NCI-H526 (cell line): ENCODE measurements at regions not wholly inside any gene's neighbourhood (a gene's known extent, or its start where the extent isn't known, plus 50 kb on each side); places are given as distances from the start of the nearest gene placed in this dataset.

Experiments
- DNase-seq, 2 experiments: peaks; one replicate each; lab custom pipeline; 2025; lab: John Stamatoyannopoulos, UW

DNA sequence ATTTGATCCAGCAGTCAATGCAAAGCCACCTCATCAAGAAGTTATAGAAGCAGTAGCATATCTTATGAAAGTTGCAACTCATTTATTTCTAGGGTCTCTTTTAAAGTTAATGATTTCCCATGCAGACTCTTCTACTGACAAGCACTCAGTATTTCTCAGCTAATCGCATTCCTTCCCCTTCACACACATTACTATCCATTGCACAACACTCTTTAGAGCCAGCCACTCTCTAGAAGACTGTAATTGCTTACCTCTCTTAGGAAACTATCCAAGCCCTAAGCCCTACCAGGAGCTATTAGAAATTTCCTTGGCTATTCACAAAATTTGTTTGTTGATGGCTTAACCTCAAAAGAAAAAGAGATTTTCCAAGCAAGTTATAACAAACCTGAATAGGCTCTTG lies 106.0 kb downstream of the ADAMTS1 start:
- no peak for DNase-seq

DNA sequence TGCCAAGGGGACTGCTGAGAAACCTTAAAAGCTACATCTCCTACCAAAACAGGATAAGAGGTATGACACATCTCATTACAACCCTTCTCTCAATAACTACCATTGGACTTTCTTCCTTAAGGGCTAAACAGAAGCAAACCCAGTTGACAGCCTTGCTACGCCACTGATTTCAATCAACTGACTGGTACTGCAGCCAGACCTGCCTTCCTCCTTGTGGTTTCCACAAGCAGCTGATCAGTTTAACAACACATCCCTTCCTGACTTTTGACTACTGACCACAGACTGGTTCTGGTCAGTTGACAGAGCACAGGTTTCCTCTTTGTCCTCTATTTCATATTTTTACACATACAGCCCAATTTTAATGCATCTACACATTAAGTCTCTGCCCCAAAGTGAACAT lies 108.8 kb downstream of the ADAMTS1 start:
- DNase-seq = no peak

- peak in 1 of 2 experiments; percentile 2 for DNase-seq
Observed at GRCh38 chr21:26732432-26733221, 112.6 kb downstream of the ADAMTS1 start.

DNA sequence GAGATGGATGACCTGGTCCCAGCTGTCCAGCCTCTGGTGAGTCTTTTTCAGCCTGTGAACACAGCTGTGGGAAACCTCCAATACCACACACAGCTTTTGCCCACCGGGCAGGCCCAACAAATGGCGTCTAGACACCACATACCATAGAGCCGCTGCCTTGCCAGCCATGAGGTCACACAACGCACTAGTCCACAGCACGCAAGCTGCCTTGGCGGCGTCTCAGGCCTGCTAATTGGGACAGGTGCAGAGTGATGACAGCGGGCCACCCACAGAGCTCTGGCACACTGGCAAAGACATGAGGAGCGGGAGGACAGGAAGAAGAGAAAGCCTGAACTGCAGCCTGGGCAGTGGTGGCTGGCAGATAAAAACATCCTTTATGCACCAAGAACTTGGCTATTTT lies 125.5 kb downstream of the ADAMTS1 start:
- no peak for DNase-seq

GRCh38 chr21:26717146-26717739 lies 128.0 kb downstream of the ADAMTS1 start:
- peak in 1 of 2 experiments; percentile 13 for DNase-seq

- peak in 1 of 2 experiments; percentile 22 for DNase-seq
Observed at GRCh38 chr21:26715878-26716506, 129.2 kb downstream of the ADAMTS1 start.

DNA sequence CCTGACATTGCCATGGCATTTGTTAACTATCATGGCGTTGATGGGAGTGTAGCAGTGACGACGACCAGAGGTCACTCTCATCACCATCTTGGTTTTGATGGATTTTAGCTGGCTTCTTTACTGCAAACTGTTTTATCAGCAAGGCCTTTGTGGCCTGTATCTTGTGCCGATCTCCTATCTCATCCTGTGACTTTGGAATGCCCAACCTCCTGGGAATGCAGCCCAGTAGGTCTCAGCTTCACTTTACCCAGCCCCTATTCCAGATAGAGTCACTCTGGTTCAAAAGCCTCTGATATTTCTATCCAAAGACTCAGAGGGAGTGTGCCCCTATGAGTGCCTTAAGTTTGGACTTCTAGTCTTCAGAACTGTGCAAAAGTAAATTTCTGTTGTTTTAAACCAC lies 130.1 kb downstream of the ADAMTS1 start:
- DNase-seq = no peak

DNA sequence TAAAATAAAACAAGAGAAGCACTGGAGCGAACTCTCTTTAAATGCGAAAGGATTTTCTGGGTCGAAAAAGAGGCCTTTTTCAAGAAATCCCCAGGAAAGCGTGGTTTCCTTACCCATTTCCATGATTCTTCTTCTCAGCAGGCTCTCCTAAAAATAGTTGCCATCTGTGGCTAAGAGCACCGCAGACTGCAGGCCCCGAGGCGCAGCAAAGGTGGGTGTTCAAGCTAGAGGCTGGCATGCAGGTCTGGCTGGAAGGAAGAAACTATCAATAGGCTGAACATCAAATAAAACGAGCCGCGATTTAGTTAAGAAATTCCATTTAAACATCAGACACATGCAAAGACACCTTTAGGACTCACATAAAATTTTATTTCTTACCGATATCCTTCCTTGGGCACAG lies 135.1 kb downstream of the ADAMTS1 start:
- DNase-seq = no peak

- no peak for DNase-seq
Observed at GRCh38 chr21:26709090-26709489, 136.0 kb upstream of the CYYR1 start.

DNA sequence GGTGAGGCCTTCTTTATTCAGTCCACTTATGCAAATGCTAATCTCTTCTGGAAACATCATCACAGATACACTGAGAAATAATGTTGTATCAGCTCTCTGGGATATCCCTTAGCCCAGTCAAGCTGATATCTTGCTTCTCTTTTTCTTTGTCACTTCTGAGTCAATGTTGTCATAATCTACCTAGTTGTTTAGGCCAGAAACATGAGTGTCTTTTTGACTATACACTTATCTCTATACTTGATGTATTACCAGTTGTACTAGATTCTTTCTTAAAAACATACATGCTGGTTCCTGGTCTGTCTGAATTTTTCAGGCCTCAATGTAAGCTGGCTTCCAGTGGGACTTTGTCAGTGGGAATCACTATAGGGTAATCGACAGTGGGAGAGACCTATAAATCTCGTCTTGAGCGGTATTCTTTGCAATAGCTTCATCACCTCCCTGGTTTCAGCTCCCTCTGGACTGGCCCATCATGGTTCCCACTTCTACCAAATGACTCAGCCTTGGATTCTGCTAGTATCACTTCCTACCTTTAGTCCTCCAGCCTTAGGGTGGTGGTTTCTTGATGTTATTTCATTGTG lies 135.2 kb upstream of the CYYR1 start:
- no peak for DNase-seq

- no peak for DNase-seq
Observed at GRCh38 chr21:26707246-26707645, 134.2 kb upstream of the CYYR1 start.

DNA sequence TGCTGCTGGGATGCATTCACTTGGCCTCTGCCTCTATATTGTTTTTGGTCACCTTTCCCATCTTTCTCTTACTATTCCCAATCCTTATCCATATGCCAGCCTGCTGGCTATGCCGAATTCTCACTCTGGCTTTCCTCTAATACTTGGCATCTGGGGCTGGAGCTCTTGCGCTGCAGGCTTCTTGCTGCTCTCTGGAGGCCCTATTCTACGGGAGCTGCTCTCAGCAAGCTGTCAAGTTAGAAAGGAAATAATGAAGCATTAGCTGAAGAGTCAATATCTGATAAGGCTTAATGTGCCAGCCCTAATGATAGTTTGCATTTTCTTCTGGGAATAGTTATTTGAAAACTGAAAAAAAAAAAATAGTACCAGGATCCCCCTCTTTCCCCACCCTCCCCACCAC lies 125.3 kb upstream of the CYYR1 start:
- DNase-seq = no peak

- no peak for DNase-seq
Observed at GRCh38 chr21:26691416-26691815, 118.3 kb upstream of the CYYR1 start.

DNA sequence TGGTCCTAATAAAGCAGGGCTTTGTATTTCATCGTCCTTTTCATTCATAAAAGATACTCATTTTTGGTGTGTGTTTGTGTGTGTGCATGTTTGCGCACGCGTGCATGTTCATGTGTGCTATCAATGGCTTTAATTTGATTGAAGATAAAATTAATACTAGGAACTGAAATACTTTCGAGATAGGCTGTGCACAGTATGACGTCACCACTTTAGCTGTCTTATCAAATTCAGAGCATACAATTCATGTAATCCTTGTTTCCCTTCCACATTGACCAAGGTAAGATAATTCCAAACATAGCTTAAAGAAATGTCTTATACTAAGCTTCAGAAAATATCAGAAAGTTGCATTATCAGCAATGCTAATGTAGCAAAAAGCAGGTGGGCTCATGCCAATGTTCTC lies 113.6 kb upstream of the CYYR1 start:
- no peak for DNase-seq

DNA sequence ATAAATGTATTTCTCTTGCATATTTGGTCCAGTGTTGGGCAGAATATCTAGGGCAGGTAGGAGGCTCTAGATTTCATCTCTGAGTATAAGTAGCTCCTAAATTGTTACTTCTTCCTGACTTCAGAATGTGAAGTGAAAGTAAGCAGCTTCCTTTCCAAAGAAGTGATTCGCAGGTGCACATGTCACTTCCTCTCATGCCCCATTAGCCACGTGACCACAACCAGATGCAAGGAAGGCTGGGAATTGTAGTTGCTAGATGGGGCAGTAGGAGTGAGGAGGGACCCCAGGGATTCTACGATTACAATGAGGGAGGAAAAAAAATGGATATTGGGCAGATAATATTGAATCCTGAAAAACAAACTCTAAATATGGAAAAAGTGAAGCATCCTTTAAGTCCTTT lies 113.2 kb upstream of the CYYR1 start:
- DNase-seq = peak in 1 of 2 experiments; percentile 7

DNA sequence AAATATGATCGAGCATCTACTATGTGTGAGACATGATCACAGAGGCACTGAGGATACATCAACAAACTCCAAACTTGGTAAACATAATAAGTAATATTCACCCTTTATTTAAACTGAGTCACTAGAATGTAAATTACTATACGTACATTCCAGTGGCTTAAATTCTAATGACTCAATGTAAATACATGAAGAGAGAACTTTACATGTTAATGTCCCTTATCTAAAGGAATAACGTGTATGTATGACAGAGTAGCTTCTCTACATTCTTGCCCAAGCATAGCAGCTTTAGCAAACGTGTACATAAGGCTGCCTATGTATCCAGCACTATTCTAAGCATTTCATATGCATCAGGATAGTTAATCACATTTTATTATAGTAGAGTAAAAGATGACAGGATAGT lies 111.8 kb upstream of the CYYR1 start:
- DNase-seq = no peak

DNA sequence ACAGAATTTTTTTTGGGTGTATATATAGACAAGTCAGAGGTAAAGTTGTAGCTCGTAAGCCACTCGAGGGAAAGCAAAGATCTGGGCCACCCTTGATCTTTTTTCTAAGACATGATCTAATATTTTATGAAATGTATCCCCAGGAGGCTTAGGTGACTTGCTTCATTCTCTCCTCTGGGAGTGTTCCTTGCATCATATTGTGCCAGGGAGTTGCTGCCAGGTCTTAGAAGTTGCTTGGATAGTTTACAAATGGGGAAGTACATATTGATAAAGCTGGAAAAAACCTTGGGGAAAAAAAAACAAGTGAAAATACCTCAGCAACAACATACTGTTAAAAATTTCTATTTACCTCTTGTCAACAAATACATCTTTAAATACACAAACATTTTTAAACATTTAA lies 110.9 kb upstream of the CYYR1 start:
- no peak for DNase-seq

DNA sequence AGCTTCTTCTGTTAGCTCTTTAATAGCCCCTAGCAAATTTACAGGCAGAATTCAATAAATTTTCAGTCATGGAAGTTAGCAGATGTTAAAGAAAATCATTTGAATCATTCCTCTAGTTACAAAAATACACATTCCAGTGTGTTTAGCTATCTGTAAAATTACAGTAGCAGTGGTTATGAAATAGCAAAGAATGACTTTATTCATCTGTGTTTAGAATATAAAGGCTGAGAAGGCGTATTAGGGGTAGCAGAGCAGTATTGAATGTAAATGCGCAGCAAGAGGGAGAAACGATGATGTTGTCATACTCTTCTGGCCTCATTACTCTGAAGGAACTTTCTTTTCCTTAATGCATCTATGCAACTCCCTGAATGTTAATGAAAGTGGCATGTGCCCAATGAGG lies 106.2 kb upstream of the CYYR1 start:
- no peak for DNase-seq

- DNase-seq = no peak
Observed at GRCh38 chr21:26674323-26674722, 101.2 kb upstream of the CYYR1 start.

- DNase-seq = no peak
Observed at GRCh38 chr21:26669215-26669764, 96.2 kb upstream of the CYYR1 start.

DNA sequence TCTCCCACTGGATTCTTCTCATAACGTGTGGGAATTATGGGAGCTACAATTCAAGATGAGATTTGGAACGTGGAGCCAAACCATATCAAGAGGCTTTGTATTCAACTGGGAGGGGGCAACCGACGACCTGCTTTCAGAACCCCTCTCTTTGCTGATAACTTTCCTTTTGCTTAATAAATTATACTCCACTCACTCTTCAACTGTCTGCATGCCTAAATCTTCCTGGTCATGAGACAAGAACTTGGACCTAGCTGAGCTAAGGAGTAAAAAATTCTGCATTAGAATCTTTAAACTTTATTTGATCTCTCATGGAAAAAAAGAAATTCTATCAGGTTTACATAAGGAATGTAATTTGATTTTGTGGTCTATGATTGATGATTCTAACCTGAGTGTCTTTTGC lies 86.7 kb upstream of the CYYR1 start:
- no peak for DNase-seq

DNA sequence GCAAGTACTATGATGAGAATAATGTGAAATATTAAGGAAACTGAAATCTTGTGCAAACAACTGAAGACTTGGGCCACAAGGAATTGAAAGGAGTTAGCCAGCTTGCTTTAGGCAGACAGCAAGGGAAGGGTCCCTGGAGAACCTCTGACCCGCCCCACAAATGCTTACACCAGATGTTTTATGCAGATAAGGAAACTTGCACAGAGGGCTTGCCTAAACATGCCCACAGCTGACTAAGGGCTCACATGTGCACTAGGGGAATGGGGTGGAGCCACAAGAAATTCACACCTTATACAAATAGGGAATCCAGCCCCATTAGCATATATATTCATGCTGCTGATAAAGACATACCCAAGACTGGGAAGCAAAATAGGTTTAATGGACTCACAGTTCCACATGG lies 86.1 kb upstream of the CYYR1 start:
- DNase-seq = no peak

- DNase-seq = no peak
Observed at GRCh38 chr21:26655460-26655859, 82.4 kb upstream of the CYYR1 start.
